SH-SY5Y (cell line): ENCODE measurements at regions not wholly inside any gene's neighbourhood (a gene's known extent, or its start where the extent isn't known, plus 50 kb on each side); places are given as distances from the start of the nearest gene placed in this dataset.

Experiments used
- GATA2 ChIP-seq: IDR thresholded peaks from 2 replicates; pipeline ENCODE4 v1.6.1; 2011; ENCODE audit warnings: mild to moderate bottlenecking, low read depth, low read length
- GATA3 ChIP-seq: IDR thresholded peaks from 2 replicates; pipeline ENCODE4 v1.6.1; 2011; ENCODE audit warnings: low read depth, mild to moderate bottlenecking, low read length, moderate library complexity

- TF ChIP-seq GATA2 (no peak), GATA3 (no peak)
Observed at GRCh38 chr4:58192217-58192616, 1082.0 kb upstream of the IGFBP7 start.
